ENCODE measurements at regions not wholly inside any gene's neighbourhood (a gene's known extent, or its start where the extent isn't known, plus 50 kb on each side); places are given as distances from the start of the nearest gene placed in this dataset.
"Not testable (repeated sequence)": the region's sequence is repeated elsewhere in the genome, so short reads cannot be mapped to it uniquely, and the experiment has no call there.

- DNase-seq: peak; percentile 51
Observed at GRCh38 chr4:17232566-17233253, 279.2 kb downstream of the QDPR start.

- DNase-seq: not testable (repeated sequence)
Observed at GRCh38 chr4:17231880-17232475, 279.9 kb downstream of the QDPR start.

- DNase-seq: no peak
Observed at GRCh38 chr4:17230727-17231126, 281.2 kb downstream of the QDPR start.

GRCh38 chr4:17220816-17221215 is 291.1 kb downstream of the QDPR start:
- DNase-seq: no peak

- no peak for DNase-seq
Observed at GRCh38 chr4:17218786-17219185, 293.1 kb downstream of the QDPR start.

- DNase-seq: no peak
Observed at GRCh38 chr4:17206829-17207801, 304.8 kb downstream of the QDPR start.

GRCh38 chr4:17204908-17205307 is 306.5 kb upstream of the LDB2 start:
- no peak for DNase-seq

GRCh38 chr4:17203797-17204196 is 305.4 kb upstream of the LDB2 start:
- DNase-seq: no peak

- peak; percentile 37 for DNase-seq
Observed at GRCh38 chr4:17197070-17197469, 298.6 kb upstream of the LDB2 start.

GRCh38 chr4:17195461-17196275 is 297.2 kb upstream of the LDB2 start:
- DNase-seq: no peak

- no peak for DNase-seq
Observed at GRCh38 chr4:17194586-17194985, 296.1 kb upstream of the LDB2 start.

GRCh38 chr4:17189759-17190158 is 291.3 kb upstream of the LDB2 start:
- DNase-seq: no peak

GRCh38 chr4:17189401-17189720 is 290.9 kb upstream of the LDB2 start:
- no peak for DNase-seq

GRCh38 chr4:17188547-17189400 is 290.3 kb upstream of the LDB2 start:
- DNase-seq: no peak

GRCh38 chr4:17188125-17188524 is 289.7 kb upstream of the LDB2 start:
- no peak for DNase-seq

GRCh38 chr4:17187003-17187402 is 288.6 kb upstream of the LDB2 start:
- peak; percentile 18 for DNase-seq

- DNase-seq: no peak
Observed at GRCh38 chr4:17182888-17183287, 284.4 kb upstream of the LDB2 start.

GRCh38 chr4:17174751-17175150 is 276.3 kb upstream of the LDB2 start:
- DNase-seq: no peak

- no peak for DNase-seq
Observed at GRCh38 chr4:17173300-17173699, 274.9 kb upstream of the LDB2 start.

- DNase-seq: no peak
Observed at GRCh38 chr4:17170131-17170530, 271.7 kb upstream of the LDB2 start.

GRCh38 chr4:17169699-17170098 is 271.3 kb upstream of the LDB2 start:
- no peak for DNase-seq

GRCh38 chr4:17168571-17168970 is 270.1 kb upstream of the LDB2 start:
- DNase-seq: no peak
